ENCODE measurements at regions not wholly inside any gene's neighbourhood (a gene's known extent, or its start where the extent isn't known, plus 50 kb on each side); places are given as distances from the start of the nearest gene placed in this dataset.

- TF ChIP-seq CTCF (IDR thresholded peaks at IDR 0.05 in 4 of 5, conservative IDR thresholded peaks at IDR 0.05 in 1 of 5): no peak
- no peak for TF ChIP-seq POLR2A (IDR thresholded peaks at IDR 0.05)
These were observed 377.3 kb downstream of the ARAP2 start for GRCh38 chr4:35867057-35867456.
